WTC11 (cell line): ENCODE measurements at regions not wholly inside any gene's neighbourhood (a gene's known extent, or its start where the extent isn't known, plus 50 kb on each side); places are given as distances from the start of the nearest gene placed in this dataset.

Experiments used
- ATAC-seq: fragments of 200-7000 bp; cut with Tn5 transposase; 2 replicates; pipeline ENCODE4 v1.10.0; 2021; ENCODE audit warnings: mild to moderate bottlenecking, moderate library complexity
- CTCF ChIA-PET: fragments of 300-600 bp; sonication (Branson Sonifier 250); formaldehyde crosslinking; loops from one replicate; lab custom pipeline; 2021; ENCODE audit warnings: antibody characterized with exemption; lab: Charles Lee
- POLR2A ChIA-PET: fragments of 350-600 bp; sonication (Branson Sonifier 250); formaldehyde crosslinking; loops from one replicate; lab custom pipeline; 2021; ENCODE audit warnings: antibody characterized with exemption; lab: Charles Lee
- DNase-seq: peaks from one replicate; pipeline ENCODE4 v3.0.0; 2021; ENCODE audit warnings: low spot score
- H3K27ac Mint-ChIP-seq: 2 replicates; pipeline ENCODE4 v1.8.0; 2021; ENCODE audit warnings: mixed read lengths
- H3K27me3 Mint-ChIP-seq: 2 replicates; pipeline ENCODE4 v1.8.0; 2021; ENCODE audit warnings: low read depth, mild to moderate bottlenecking, moderate library complexity, mixed read lengths
- H3K36me3 Mint-ChIP-seq: 2 replicates; pipeline ENCODE4 v1.8.0; 2021; ENCODE audit warnings: mixed read lengths
- H3K4me1 Mint-ChIP-seq: 2 replicates; pipeline ENCODE4 v1.8.0; 2022; ENCODE audit warnings: mixed read lengths
- H3K4me3 Mint-ChIP-seq: 2 replicates; pipeline ENCODE4 v1.8.0; 2021; ENCODE audit warnings: mild to moderate bottlenecking, moderate library complexity, mixed read lengths
- H3K9me3 Mint-ChIP-seq: 2 replicates; pipeline ENCODE4 v1.8.0; 2021; ENCODE audit warnings: mixed read lengths
- ATF1 ChIP-seq: sonication (generic); formaldehyde crosslinking; IDR thresholded peaks from 2 replicates; pipeline ENCODE4 v1.8.1; 2023; ENCODE audit warnings: mild to moderate bottlenecking, moderate library complexity, missing genetic modification reagents
- CBFB ChIP-seq: sonication (generic); formaldehyde crosslinking; IDR thresholded peaks from 2 replicates; pipeline ENCODE4 v1.8.1; 2022; ENCODE audit warnings: mild to moderate bottlenecking, low read depth, missing genetic modification reagents
- CREB1 ChIP-seq: sonication (generic); formaldehyde crosslinking; IDR thresholded peaks from 2 replicates; pipeline ENCODE4 v1.8.0; 2023; ENCODE audit warnings: mild to moderate bottlenecking, missing genetic modification reagents
- ETV6 ChIP-seq: sonication (generic); formaldehyde crosslinking; IDR thresholded peaks from 2 replicates; pipeline ENCODE4 v1.8.1; 2022; ENCODE audit warnings: mild to moderate bottlenecking, missing genetic modification reagents
- IRF2 ChIP-seq: sonication (generic); formaldehyde crosslinking; IDR thresholded peaks from 2 replicates; pipeline ENCODE4 v1.8.0; 2022; ENCODE audit warnings: low read depth, missing genetic modification reagents, borderline replicate concordance
- MXD4 ChIP-seq: fragments of 250-450 bp; sonication (Bioruptor Pico); IDR thresholded peaks from 2 replicates; pipeline ENCODE4 v1.8.0; 2021; ENCODE audit warnings: mild to moderate bottlenecking, moderate library complexity, borderline replicate concordance
- TEAD1 ChIP-seq: sonication (generic); formaldehyde crosslinking; IDR thresholded peaks from 2 replicates; pipeline ENCODE4 v1.8.0; 2022; ENCODE audit warnings: mild to moderate bottlenecking, missing genetic modification reagents
- TF ChIP-seq, protein P1 (sequence below): sonication (generic); formaldehyde crosslinking; IDR thresholded peaks from 2 replicates; pipeline ENCODE4 v1.8.1; 2023; ENCODE audit warnings: mild to moderate bottlenecking, missing genetic modification reagents
- TF ChIP-seq, protein P2 (sequence below): sonication (generic); formaldehyde crosslinking; IDR thresholded peaks from 2 replicates; pipeline ENCODE4 v1.8.1; 2023; ENCODE audit warnings: mild to moderate bottlenecking, missing genetic modification reagents, moderate library complexity
- TF ChIP-seq, protein P3 (sequence below): sonication (generic); formaldehyde crosslinking; IDR thresholded peaks from 2 replicates; pipeline ENCODE4 v1.8.1; 2023; ENCODE audit warnings: mild to moderate bottlenecking, moderate library complexity, missing genetic modification reagents
- TF ChIP-seq, protein P4 (sequence below): sonication (generic); formaldehyde crosslinking; IDR thresholded peaks from 2 replicates; pipeline ENCODE4 v1.8.1; 2022; ENCODE audit warnings: mild to moderate bottlenecking, missing genetic modification reagents, moderate library complexity, borderline replicate concordance
- TF ChIP-seq, protein P5 (sequence below): sonication (generic); formaldehyde crosslinking; IDR thresholded peaks from 2 replicates; pipeline ENCODE4 v1.8.0; 2022; ENCODE audit warnings: mild to moderate bottlenecking, missing genetic modification reagents
- TF ChIP-seq, protein P6 (sequence below): sonication (generic); formaldehyde crosslinking; IDR thresholded peaks from 2 replicates; pipeline ENCODE4 v1.8.1; 2022; ENCODE audit warnings: mild to moderate bottlenecking, moderate library complexity, missing genetic modification reagents
- TF ChIP-seq, protein P7 (sequence below): fragments of 200-600 bp; IDR thresholded peaks from 2 replicates; pipeline ENCODE4 v1.8.0; 2022; ENCODE audit warnings: antibody characterized with exemption

DNA sequence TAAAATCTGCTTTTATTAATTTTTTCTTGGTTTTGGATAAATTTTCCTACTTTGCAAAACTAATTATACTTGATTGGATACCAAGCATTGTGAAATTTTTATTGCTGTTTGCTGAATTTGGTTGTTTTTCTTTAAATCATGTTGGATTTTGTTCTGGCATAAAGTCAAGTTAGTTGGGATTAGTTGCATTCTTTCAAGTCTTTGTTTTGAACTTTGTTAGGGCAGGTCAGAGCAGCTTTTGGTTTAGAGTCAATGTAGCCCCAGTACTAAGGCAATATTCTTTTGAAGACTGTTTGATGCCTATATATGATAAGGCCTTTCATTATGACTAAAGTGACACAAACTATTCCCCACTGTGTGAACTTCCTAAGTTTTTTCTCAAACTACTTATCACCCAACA is 531.1 kb downstream of the RASEF start (continued):
- TF ChIP-seq, protein P1, sequence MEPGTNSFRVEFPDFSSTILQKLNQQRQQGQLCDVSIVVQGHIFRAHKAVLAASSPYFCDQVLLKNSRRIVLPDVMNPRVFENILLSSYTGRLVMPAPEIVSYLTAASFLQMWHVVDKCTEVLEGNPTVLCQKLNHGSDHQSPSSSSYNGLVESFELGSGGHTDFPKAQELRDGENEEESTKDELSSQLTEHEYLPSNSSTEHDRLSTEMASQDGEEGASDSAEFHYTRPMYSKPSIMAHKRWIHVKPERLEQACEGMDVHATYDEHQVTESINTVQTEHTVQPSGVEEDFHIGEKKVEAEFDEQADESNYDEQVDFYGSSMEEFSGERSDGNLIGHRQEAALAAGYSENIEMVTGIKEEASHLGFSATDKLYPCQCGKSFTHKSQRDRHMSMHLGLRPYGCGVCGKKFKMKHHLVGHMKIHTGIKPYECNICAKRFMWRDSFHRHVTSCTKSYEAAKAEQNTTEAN (CRISPR knock-in tag), result no peak
- TF ChIP-seq, protein P2, sequence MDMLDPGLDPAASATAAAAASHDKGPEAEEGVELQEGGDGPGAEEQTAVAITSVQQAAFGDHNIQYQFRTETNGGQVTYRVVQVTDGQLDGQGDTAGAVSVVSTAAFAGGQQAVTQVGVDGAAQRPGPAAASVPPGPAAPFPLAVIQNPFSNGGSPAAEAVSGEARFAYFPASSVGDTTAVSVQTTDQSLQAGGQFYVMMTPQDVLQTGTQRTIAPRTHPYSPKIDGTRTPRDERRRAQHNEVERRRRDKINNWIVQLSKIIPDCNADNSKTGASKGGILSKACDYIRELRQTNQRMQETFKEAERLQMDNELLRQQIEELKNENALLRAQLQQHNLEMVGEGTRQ (CRISPR knock-in tag), result no peak
- TF ChIP-seq, all 79 proteins: peak for 0

DNA sequence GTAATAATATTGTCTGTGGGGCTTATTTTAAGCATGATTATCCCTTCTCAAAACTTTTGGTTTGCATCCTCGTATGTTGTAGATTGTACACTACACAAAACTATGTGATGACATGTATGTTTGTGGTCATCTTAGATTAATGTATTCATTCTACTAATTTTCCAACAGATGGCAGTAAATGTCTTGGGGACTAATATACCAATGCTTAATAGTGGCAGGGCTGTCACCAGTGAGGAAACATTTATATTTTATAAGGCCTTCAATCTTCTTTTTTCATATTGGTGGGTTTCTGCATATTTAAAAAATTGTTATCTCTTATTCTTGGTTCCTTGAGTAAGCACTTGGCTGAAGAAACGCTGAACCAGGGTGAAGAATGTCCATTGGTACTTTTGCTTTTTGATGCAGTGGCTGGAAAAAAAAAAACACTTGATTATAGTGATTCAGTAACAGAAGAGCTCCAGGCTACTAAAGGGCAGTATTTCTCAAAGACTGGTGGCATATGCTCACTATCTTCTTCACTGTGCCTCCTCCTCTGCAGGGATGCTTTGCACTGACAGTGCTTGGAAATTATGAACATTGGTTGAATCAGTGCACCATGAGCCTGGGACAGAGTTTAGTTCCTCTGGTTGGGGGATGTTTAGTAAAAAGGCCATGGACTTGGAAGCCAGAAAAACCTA is 530.3 kb downstream of the RASEF start:
- no peak overlapping the region for H3K4me3 Mint-ChIP-seq
- ATAC-seq (no peak), DNase-seq (no peak)
- H3K27me3 Mint-ChIP-seq, result no peaks in the 10 kb centered on the region
- POLR2A ChIA-PET, result no interaction called here
- no peak overlapping the region for H3K27ac Mint-ChIP-seq
- CTCF ChIA-PET, result interaction anchor here (1.6 kb wide), 1 partner anchor 74 kb away, joined by 9 read pairs; no protein-coding TSS in a partner anchor
- TF ChIP-seq, protein P3, sequence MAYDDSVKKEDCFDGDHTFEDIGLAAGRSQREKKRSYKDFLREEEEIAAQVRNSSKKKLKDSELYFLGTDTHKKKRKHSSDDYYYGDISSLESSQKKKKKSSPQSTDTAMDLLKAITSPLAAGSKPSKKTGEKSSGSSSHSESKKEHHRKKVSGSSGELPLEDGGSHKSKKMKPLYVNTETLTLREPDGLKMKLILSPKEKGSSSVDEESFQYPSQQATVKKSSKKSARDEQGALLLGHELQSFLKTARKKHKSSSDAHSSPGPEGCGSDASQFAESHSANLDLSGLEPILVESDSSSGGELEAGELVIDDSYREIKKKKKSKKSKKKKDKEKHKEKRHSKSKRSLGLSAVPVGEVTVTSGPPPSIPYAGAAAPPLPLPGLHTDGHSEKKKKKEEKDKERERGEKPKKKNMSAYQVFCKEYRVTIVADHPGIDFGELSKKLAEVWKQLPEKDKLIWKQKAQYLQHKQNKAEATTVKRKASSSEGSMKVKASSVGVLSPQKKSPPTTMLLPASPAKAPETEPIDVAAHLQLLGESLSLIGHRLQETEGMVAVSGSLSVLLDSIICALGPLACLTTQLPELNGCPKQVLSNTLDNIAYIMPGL, result no peak
- TF ChIP-seq, protein P4, sequence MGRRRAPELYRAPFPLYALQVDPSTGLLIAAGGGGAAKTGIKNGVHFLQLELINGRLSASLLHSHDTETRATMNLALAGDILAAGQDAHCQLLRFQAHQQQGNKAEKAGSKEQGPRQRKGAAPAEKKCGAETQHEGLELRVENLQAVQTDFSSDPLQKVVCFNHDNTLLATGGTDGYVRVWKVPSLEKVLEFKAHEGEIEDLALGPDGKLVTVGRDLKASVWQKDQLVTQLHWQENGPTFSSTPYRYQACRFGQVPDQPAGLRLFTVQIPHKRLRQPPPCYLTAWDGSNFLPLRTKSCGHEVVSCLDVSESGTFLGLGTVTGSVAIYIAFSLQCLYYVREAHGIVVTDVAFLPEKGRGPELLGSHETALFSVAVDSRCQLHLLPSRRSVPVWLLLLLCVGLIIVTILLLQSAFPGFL (CRISPR knock-in tag), result no peak
- TF ChIP-seq ATF1, result no peak
- TF ChIP-seq, protein P5, sequence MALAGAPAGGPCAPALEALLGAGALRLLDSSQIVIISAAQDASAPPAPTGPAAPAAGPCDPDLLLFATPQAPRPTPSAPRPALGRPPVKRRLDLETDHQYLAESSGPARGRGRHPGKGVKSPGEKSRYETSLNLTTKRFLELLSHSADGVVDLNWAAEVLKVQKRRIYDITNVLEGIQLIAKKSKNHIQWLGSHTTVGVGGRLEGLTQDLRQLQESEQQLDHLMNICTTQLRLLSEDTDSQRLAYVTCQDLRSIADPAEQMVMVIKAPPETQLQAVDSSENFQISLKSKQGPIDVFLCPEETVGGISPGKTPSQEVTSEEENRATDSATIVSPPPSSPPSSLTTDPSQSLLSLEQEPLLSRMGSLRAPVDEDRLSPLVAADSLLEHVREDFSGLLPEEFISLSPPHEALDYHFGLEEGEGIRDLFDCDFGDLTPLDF (CRISPR knock-in tag), result no peak
- TF ChIP-seq CBFB (CRISPR knock-in tag), result no peak
- TF ChIP-seq ETV6 (CRISPR knock-in tag), result no peak
- TF ChIP-seq, all 79 proteins: peak for 0
- Mint-ChIP-seq H3K4me1 (no peaks in the 10 kb centered on the region), H3K9me3 (peaks cover 10% of the 10 kb centered on the region), H3K36me3 (peaks cover 10% of the 10 kb centered on the region)

DNA sequence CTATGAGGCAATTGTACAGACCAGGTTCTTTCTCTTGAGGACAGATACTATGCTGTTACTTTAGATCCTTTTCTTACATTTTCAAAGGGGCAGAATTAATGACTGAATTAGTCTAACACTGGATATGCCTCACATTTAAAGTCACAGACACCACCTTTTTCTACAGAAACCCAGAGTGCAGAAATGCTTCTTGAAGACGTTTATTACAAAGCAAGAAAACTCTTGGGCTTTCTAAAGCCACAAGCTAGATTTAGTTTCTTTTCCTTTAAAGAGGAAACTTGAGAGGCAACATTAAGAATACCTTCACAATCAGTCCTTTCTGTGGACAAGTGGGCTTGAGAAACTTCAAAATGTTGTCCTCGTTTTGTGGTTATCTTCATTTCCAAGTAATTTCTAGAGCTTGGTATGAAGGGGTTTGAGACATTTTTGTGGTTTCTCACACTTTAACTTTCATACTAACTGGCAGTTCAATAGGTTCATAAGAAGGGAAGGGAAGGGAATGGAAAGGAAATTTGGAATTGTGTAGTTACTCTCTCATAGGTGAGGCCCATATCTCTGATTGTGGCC is 527.4 kb downstream of the RASEF start:
- no peak overlapping the region for H3K4me3 Mint-ChIP-seq
- CTCF ChIA-PET, result no interaction called here
- no peak for ATAC-seq
- no peaks in the 10 kb centered on the region for H3K36me3 Mint-ChIP-seq
- POLR2A ChIA-PET, result no interaction called here
- no peaks in the 10 kb centered on the region for H3K27me3 Mint-ChIP-seq
- H3K27ac Mint-ChIP-seq, result no peak overlapping the region
- no peaks in the 10 kb centered on the region for H3K4me1 Mint-ChIP-seq
- H3K9me3 Mint-ChIP-seq, result no peaks in the 10 kb centered on the region
- no peak for DNase-seq
- TF ChIP-seq, protein P6, sequence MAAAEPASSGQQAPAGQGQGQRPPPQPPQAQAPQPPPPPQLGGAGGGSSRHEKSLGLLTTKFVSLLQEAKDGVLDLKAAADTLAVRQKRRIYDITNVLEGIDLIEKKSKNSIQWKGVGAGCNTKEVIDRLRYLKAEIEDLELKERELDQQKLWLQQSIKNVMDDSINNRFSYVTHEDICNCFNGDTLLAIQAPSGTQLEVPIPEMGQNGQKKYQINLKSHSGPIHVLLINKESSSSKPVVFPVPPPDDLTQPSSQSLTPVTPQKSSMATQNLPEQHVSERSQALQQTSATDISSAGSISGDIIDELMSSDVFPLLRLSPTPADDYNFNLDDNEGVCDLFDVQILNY, result no peak
- TF ChIP-seq, protein P4 (CRISPR knock-in tag), result no peak
- TF ChIP-seq ETV6 (CRISPR knock-in tag) (no peak), TEAD1 (CRISPR knock-in tag) (no peak), MXD4 (CRISPR knock-in tag) (no peak), CREB1 (CRISPR knock-in tag) (no peak), IRF2 (CRISPR knock-in tag) (no peak)
- TF ChIP-seq, protein P2 (CRISPR knock-in tag), result no peak
- TF ChIP-seq, protein P7, sequence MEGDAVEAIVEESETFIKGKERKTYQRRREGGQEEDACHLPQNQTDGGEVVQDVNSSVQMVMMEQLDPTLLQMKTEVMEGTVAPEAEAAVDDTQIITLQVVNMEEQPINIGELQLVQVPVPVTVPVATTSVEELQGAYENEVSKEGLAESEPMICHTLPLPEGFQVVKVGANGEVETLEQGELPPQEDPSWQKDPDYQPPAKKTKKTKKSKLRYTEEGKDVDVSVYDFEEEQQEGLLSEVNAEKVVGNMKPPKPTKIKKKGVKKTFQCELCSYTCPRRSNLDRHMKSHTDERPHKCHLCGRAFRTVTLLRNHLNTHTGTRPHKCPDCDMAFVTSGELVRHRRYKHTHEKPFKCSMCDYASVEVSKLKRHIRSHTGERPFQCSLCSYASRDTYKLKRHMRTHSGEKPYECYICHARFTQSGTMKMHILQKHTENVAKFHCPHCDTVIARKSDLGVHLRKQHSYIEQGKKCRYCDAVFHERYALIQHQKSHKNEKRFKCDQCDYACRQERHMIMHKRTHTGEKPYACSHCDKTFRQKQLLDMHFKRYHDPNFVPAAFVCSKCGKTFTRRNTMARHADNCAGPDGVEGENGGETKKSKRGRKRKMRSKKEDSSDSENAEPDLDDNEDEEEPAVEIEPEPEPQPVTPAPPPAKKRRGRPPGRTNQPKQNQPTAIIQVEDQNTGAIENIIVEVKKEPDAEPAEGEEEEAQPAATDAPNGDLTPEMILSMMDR, result no peak
